ENCODE measurements at regions not wholly inside any gene's neighbourhood (a gene's known extent, or its start where the extent isn't known, plus 50 kb on each side); places are given as distances from the start of the nearest gene placed in this dataset.

DNA sequence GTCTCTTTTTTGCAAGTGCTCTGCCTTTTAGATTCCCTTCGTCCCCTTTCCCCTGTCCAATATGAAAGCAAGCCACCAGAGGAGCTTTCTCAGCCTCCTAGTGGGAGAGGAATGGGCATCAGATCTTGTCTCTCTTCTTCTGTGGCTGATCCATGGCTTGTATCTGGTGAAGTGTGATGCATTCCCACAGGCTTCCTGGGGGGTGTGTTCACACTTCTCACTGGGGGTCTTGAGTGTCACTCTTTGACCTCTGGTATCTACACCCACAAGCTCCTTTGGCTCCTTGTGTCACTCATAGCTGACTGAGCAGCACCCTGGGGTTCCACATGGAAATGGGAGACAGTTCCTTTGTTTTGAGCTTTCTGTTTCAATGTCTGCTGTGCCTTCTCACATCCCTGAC, 411.5 kb downstream of the GADD45G start:
- DNase-seq = no peak

DNA sequence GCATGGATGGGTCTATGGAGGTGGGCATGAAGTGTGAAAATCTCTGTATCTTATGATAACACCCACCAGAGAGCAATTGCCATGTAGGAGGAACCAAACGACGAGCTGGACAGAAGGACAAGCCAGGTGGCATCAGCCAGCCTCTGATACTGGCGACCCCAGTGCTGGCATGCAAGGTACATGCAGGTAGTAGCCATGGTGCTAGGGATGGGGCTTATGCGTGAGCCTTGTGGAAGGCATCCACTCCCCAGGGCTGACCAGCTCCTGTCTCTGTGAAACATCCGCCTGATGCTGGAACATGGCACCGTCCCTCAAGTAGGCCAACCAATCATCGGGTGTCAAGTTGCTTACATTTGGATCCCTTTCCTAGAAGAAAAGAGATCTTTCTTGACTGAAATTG, 412.9 kb downstream of the GADD45G start:
- no peak for DNase-seq

DNA sequence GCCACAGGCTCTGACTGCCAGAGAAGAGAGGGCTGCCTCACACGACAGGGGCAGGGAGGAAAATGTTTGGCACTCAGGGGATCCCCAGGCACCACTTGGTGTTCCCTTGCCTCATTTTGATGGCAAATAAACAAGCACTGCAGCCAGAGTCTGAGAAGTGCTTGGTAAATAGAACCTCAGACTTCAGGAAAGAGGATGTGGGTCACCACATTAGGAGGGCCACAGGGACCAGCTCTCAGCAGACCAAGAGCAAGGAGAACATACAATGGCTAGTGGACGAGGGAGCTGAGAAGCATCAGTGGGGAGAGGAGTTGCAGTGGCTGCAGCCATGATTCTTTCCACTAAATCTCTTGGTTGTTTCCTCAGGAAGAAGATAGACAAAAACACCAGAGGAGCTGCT, 413.9 kb downstream of the GADD45G start:
- no peak for DNase-seq

DNA sequence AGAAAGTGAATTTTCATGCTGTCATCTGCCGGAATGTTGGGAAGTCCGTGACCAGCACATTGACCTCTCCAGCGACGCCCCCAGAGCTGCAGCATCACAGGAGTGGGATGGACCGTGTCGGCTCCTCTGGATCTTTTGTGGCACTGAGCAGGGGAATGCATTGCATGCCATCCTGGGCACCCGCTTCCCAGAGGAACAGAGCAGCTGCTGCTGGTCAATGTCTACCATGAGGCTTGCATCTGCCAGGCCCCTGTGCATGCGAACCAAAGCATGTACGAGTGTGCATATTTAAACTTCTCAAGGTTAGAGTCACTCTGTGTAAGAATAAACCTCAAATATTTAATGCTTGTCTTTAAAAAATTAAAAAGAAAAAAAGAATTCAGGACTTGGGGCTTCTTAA, 414.8 kb downstream of the GADD45G start:
- no peak for DNase-seq

DNA sequence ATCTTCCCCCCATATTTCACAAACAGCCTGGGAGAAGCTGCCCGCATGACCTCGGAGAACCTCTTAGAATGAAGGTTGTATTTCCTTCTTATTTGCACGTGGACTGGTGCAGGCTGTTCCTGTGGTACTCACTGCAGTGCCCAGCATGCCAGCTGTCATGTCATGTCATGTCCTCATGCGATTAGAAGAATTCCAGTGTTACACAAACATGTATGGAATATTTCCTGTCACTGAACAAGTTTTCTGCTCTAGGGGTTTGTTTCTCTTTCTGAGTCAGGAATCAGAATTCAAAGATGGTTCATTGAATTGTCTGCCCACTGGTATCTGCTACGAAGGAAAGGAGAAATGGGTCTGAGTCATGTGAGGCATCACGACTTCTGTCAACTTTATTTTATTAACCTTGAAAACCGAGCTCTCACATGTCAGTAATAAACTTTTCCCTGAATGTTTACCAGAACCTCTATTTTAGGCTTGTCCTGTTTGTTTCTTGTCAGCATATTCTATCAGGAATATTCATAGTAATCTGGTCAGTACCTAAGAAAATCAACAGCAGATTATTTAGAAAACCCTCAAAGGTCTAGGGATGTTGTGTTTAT, 415.6 kb downstream of the GADD45G start:
- no peak for DNase-seq

DNA sequence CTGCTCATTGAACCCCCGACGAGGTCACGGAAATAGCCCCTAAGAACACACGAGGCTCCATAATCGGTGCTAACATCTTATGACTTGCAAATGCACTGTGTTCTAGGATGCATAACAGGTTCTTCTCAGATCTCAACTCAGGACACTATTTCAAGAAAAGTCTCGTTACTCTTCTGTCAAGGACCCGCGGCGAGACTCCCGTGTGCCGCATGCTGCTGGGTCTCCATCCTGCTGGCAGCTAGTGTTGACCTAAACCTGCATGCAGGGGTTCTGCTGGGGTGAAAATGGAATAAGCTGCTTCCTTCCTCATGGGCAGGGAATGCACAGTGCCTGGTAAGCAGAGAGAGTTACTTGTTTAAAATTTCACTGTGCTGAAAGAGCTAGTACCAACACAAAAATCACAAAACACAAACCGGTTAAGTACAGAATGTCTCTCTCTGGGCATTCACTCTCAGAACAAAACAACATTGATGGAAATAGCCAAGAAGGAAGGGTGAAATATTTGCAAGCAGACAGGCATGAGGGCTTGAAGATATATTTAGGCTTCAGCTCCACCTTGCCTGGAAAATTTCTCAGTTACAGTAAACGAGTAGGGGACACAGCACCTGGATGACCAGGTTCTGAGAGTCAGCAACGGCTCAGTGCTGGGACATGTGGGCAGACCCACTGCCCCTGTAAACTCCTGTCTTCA, 416.5 kb downstream of the GADD45G start:
- DNase-seq = no peak

- no peak for DNase-seq
These were observed 417.7 kb downstream of the GADD45G start for GRCh38 chr9:90022474-90022873.

DNA sequence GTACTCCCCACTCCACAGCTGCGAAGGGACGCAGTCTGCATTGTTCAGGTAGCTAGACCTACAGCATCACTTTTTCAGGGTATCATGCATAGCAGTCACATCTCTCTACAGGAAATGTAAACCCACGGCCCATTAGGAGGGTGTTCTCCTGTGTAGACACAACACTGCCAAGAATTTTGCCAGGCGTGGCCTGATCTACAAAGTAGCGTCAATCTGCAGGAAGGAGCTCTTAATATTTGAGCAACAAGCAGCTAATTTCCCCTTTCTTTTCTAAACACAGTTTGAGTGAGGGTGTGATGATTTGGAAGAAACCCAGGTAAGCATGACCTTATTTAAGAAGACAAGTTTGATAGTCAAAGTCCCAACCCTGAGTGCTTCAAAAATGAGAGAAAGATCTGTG, 419.0 kb downstream of the GADD45G start:
- DNase-seq = no peak

DNA sequence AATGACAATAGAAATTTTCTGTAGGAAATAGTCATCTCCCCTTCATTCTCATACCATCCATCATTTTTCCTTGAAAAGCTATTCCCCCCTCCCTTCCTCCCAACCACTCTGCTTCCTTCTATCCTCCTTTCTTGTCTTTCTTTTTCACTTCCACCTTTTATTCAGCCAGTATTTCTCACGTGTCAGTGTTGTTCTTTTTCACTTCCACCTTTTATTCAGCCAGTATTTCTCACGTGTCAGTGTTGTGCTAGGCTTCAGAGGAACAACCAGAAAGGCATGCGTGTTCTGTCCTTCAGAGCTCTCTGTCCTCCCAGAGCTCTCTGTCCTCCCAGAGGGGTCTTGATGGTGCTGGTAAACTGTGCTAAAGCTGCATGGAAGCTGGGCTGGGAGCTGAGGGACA, 419.6 kb downstream of the GADD45G start:
- no peak for DNase-seq

- no peak for DNase-seq
These were observed 420.0 kb downstream of the GADD45G start for GRCh38 chr9:90024823-90025222.

DNA sequence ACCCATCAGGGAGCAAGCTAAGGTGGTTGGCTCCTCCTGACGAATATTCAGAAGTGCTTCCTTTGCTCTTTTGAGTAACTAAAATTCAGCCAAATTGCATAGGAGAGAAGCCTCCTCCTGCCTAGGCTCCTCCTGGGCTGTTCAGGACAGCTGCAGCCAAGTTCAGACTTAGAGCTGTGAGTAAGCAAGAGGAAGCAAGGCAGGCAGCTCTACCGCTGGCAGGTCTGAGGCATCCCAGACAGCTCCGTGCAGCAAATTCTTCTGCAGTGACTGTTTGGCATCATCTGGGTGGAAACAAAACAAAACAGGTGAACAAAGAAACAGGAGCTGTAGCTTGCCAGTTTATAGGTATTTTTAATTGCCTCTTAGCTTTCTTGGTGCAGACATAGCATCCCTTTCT, 421.0 kb downstream of the GADD45G start:
- DNase-seq = no peak

GRCh38 chr9:90027296-90027790, 422.5 kb downstream of the GADD45G start:
- DNase-seq = no peak

DNA sequence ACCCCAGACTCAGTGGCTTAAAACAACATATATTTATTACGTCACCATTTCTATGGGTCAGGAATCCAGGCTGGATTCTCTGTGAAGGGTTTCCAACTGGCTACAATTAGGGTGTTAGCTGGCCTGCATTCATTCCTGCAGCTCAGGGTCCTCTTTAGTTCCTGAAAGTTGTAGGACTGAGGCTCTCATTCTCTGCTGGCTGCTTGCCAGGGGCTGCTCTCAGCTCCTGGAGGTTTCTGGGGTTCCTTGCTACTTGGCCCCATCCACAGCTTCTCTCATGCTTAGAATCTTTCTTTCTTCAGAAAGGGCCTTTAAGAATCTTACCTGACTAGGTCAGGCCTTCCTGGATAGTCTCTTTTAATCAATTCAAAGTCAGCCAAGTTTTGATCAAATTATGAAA, 424.6 kb downstream of the GADD45G start:
- DNase-seq = no peak

GRCh38 chr9:90029996-90030395, 425.2 kb downstream of the GADD45G start:
- DNase-seq = no peak

GRCh38 chr9:90032296-90033027, 427.6 kb downstream of the GADD45G start:
- DNase-seq = no peak

- DNase-seq = no peak
These were observed 428.3 kb downstream of the GADD45G start for GRCh38 chr9:90033028-90033650.

GRCh38 chr9:90034071-90034470, 429.3 kb downstream of the GADD45G start:
- no peak for DNase-seq

GRCh38 chr9:90035471-90035870, 430.7 kb downstream of the GADD45G start:
- no peak for DNase-seq

- no peak for DNase-seq
These were observed 432.5 kb downstream of the GADD45G start for GRCh38 chr9:90037146-90037797.

DNA sequence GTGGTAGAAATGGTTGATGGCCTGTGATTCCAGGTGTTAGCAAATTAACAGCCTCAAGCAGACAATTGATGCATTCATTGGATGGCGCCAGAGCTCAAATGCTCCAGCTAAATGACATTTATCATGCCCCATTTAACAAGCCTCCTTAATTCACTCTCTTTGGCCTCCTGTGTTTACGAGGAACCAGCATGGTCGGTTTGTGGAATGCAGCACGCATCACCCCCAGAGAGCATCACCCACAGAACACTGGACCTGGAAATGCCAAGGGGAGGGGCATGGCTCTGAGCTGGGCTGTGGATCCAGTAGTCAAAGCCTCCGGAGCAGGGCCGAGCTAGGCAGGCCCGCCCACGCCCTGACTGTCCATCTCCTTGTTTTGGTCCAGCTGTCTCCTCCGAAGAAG, 434.0 kb downstream of the GADD45G start:
- no peak for DNase-seq

- DNase-seq = no peak
These were observed 439.5 kb downstream of the GADD45G start for GRCh38 chr9:90044263-90044662.

DNA sequence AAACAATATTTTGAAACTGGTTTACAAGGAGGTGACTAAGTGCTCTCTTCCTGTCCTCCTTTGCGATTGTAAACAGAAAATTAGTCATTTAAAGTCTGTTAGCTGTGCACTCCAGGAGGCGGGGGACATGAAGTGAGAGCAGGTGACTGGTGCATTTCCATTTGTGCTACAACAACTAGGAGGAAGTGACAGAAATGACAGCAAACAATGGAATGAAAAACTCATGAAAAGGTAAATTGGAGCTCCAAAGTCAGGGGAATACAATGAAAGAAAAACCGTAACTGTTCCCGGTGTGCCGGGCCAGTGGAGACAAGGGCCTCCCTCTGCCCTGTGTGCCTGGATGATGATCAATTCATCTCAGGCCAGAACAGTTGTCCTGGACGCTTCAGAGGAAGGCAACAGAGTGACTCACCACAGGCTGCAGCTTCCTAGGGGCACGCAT, 439.9 kb downstream of the GADD45G start:
- DNase-seq = no peak

DNA sequence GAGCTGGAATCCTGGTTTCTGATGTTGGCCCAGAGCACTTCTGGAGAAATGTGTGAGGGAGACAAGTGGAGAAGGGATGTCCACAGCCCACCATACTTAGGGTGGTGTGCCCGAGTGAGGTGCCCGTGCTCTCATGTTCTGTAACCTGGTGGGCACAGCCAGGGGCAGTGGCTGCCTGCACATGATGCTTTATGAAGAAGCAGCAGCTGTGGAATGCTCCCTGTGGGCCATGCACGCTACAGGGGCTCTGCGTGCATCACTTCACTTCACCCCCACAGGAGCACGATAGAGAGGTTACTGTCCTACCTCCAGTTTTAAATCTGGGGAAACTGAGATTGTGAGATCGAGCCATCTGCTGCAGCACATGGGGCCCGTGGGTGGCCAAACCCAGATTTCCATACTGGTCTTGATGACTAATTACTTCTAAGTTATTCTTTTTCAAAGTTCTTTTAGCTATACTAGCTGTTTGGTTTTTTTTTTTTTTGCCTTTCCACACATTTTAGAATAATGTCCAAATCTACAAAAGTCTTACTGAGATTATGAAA, 441.6 kb downstream of the GADD45G start:
- DNase-seq = no peak

Data from activated T-cell treated with anti-CD3 and anti-CD28 coated beads for 4 hours (primary cell).